ACHN (cell line): ENCODE measurements at regions not wholly inside any gene's neighbourhood (a gene's known extent, or its start where the extent isn't known, plus 50 kb on each side); places are given as distances from the start of the nearest gene placed in this dataset.

ENCODE experiments used
- DNase-seq: peaks from one replicate; pipeline ENCODE4 v3.0.0-alpha.2; 2015
- in situ Hi-C: cut with HindIII; loops from 2 replicates; pipeline ENCODE4 v1.10.0; 2017; ENCODE audit warnings: low sequenced_read_pairs, low pct_ligation_motif_present, low pct_unique_long_range_greater_than_20kb

- no peak for DNase-seq
- in situ Hi-C loops = no loop called here
These were observed 54.2 kb downstream of the TMEM100 start for GRCh38 chr17:55668312-55668920.

- no peak for DNase-seq
- in situ Hi-C loops = no loop called here
These were observed 55.9 kb downstream of the TMEM100 start for GRCh38 chr17:55666806-55667205.

- no peak for DNase-seq
These were observed 58.4 kb downstream of the TMEM100 start for GRCh38 chr17:55664287-55664686.

GRCh38 chr17:55663400-55663799, 59.3 kb downstream of the TMEM100 start:
- in situ Hi-C loops = no loop called here
- no peak for DNase-seq

More at GRCh38 chr17:55664287-55664686, 58.4 kb downstream of the TMEM100 start:
- in situ Hi-C loops = no loop called here

- in situ Hi-C loops = no loop called here
- DNase-seq = no peak
These were observed 60.5 kb downstream of the TMEM100 start for GRCh38 chr17:55661963-55662834.

- no peak for DNase-seq
- in situ Hi-C loops = no loop called here
These were observed 61.4 kb downstream of the TMEM100 start for GRCh38 chr17:55661256-55661758.

- DNase-seq = no peak
- in situ Hi-C loops = no loop called here
These were observed 62.3 kb downstream of the TMEM100 start for GRCh38 chr17:55660178-55660886.

- no peak for DNase-seq
- in situ Hi-C loops = no loop called here
These were observed 63.0 kb downstream of the TMEM100 start for GRCh38 chr17:55659661-55660060.

GRCh38 chr17:55655777-55656176, 66.9 kb downstream of the TMEM100 start:
- in situ Hi-C loops = no loop called here
- DNase-seq = no peak

- no peak for DNase-seq
- in situ Hi-C loops = no loop called here
These were observed 67.8 kb downstream of the TMEM100 start for GRCh38 chr17:55654821-55655220.

- DNase-seq = no peak
- in situ Hi-C loops = no loop called here
These were observed 68.6 kb downstream of the TMEM100 start for GRCh38 chr17:55654022-55654421.

GRCh38 chr17:55652825-55653224, 69.8 kb downstream of the TMEM100 start:
- no peak for DNase-seq
- in situ Hi-C loops = no loop called here

- in situ Hi-C loops = no loop called here
- no peak for DNase-seq
These were observed 70.4 kb downstream of the TMEM100 start for GRCh38 chr17:55652114-55652823.

- DNase-seq = no peak
- in situ Hi-C loops = no loop called here
These were observed 72.6 kb downstream of the TMEM100 start for GRCh38 chr17:55649957-55650597.

GRCh38 chr17:55648086-55648485, 74.6 kb downstream of the TMEM100 start:
- DNase-seq = no peak
- in situ Hi-C loops = no loop called here

- DNase-seq = no peak
- in situ Hi-C loops = no loop called here
These were observed 77.3 kb downstream of the TMEM100 start for GRCh38 chr17:55645361-55645760.

GRCh38 chr17:55644346-55644745, 78.3 kb downstream of the TMEM100 start:
- no peak for DNase-seq
- in situ Hi-C loops = no loop called here

- no peak for DNase-seq
- in situ Hi-C loops = no loop called here
These were observed 79.9 kb downstream of the TMEM100 start for GRCh38 chr17:55642741-55643140.
